ENCODE measurements at regions not wholly inside any gene's neighbourhood (a gene's known extent, or its start where the extent isn't known, plus 50 kb on each side); places are given as distances from the start of the nearest gene placed in this dataset.

GRCh38 chr4:137700072-137700471, 167.8 kb upstream of the PCDH18 start:
- WGBS, 5 donors, result 28 to 51% (median 42%) methylated on average over 1 of the region's 1 CpG
- peaks cover 0 to 13% (median 2%) of the 10 kb centered on the region in 4 donors for H3K4me1 ChIP-seq
- no peaks in the 10 kb centered on the region for H3K27me3 ChIP-seq
- peak in 1 of 2 donors; percentile 29 for DNase-seq
- H3K36me3 ChIP-seq, result no peaks in the 10 kb centered on the region
- peaks cover 0 to 4% (median 0%) of the 10 kb centered on the region in 4 donors for H3K9me3 ChIP-seq
- intact Hi-C loops (cut with DNase I; ENCODE audit: low total_unique reads), result no loop called here
- H3K4me3 ChIP-seq, result no peak overlapping the region
- H3K27ac ChIP-seq, result no peak overlapping the region
- TF ChIP-seq, protein P1, sequence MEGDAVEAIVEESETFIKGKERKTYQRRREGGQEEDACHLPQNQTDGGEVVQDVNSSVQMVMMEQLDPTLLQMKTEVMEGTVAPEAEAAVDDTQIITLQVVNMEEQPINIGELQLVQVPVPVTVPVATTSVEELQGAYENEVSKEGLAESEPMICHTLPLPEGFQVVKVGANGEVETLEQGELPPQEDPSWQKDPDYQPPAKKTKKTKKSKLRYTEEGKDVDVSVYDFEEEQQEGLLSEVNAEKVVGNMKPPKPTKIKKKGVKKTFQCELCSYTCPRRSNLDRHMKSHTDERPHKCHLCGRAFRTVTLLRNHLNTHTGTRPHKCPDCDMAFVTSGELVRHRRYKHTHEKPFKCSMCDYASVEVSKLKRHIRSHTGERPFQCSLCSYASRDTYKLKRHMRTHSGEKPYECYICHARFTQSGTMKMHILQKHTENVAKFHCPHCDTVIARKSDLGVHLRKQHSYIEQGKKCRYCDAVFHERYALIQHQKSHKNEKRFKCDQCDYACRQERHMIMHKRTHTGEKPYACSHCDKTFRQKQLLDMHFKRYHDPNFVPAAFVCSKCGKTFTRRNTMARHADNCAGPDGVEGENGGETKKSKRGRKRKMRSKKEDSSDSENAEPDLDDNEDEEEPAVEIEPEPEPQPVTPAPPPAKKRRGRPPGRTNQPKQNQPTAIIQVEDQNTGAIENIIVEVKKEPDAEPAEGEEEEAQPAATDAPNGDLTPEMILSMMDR (IDR thresholded peaks at IDR 0.05), result no peak
- TF ChIP-seq EP300 (IDR thresholded peaks at IDR 0.05) (no peak), POLR2A (IDR thresholded peaks at IDR 0.05) (no peak), POLR2AphosphoS5 (IDR thresholded peaks at IDR 0.05) (no peak)

- Histone ChIP-seq H3K4me1 (no peaks in the 10 kb centered on the region), H3K4me3 (no peak overlapping the region), H3K9me3 (no peaks in the 10 kb centered on the region), H3K27me3 (no peaks in the 10 kb centered on the region), H3K27ac (no peak overlapping the region), H3K36me3 (no peaks in the 10 kb centered on the region)
- intact Hi-C loops (cut with DNase I; ENCODE audit: low total_unique reads), result no loop called here
- peak in 1 of 2 donors; percentile 31 for DNase-seq
- 72 to 89% (median 88%) methylated on average over 1 of the region's 1 CpG for WGBS, 5 donors
- TF ChIP-seq, protein P1 (IDR thresholded peaks at IDR 0.05), result no peak
- TF ChIP-seq EP300 (IDR thresholded peaks at IDR 0.05) (no peak), POLR2A (IDR thresholded peaks at IDR 0.05) (no peak), POLR2AphosphoS5 (IDR thresholded peaks at IDR 0.05) (no peak)
Measured at GRCh38 chr4:137694138-137694537, 161.8 kb upstream of the PCDH18 start.

- no peaks in the 10 kb centered on the region for H3K9me3 ChIP-seq
- H3K4me1 ChIP-seq, result no peaks in the 10 kb centered on the region
- no peaks in the 10 kb centered on the region for H3K27me3 ChIP-seq
- H3K36me3 ChIP-seq, result no peaks in the 10 kb centered on the region
- intact Hi-C loops (cut with DNase I; ENCODE audit: low total_unique reads), result no loop called here
- WGBS, 5 donors, result 75 to 93% (median 83%) methylated on average over 1 of the region's 1 CpG
- H3K27ac ChIP-seq, result no peak overlapping the region
- DNase-seq, result no peak
- TF ChIP-seq POLR2A (IDR thresholded peaks at IDR 0.05) (no peak), POLR2AphosphoS5 (IDR thresholded peaks at IDR 0.05) (no peak), EP300 (IDR thresholded peaks at IDR 0.05) (no peak)
- TF ChIP-seq, protein P1 (IDR thresholded peaks at IDR 0.05), result no peak
- H3K4me3 ChIP-seq, result no peak overlapping the region
Measured at GRCh38 chr4:137693641-137694040, 161.3 kb upstream of the PCDH18 start.

GRCh38 chr4:137692205-137692604, 159.9 kb upstream of the PCDH18 start:
- no peak overlapping the region for H3K4me3 ChIP-seq
- no peaks in the 10 kb centered on the region for H3K4me1 ChIP-seq
- intact Hi-C loops (cut with DNase I; ENCODE audit: low total_unique reads), result no loop called here
- H3K27ac ChIP-seq, result no peak overlapping the region
- TF ChIP-seq, protein P1 (IDR thresholded peaks at IDR 0.05), result no peak
- TF ChIP-seq POLR2AphosphoS5 (IDR thresholded peaks at IDR 0.05) (no peak), EP300 (IDR thresholded peaks at IDR 0.05) (no peak), POLR2A (IDR thresholded peaks at IDR 0.05) (no peak)
- H3K36me3 ChIP-seq, result no peaks in the 10 kb centered on the region
- no peaks in the 10 kb centered on the region for H3K9me3 ChIP-seq
- no peaks in the 10 kb centered on the region for H3K27me3 ChIP-seq
- no peak for DNase-seq

Data from stomach (tissue), 8 donors.